NCI-H2196 treated with DMSO at 0.1 percent for 48 hours (cell line): ENCODE measurements at regions not wholly inside any gene's neighbourhood (a gene's known extent, or its start where the extent isn't known, plus 50 kb on each side); places are given as distances from the start of the nearest gene placed in this dataset.

ENCODE experiments used
- DNase-seq: peaks from one replicate; lab custom pipeline; 2025; ENCODE audit not compliant: unreplicated experiment; lab: John Stamatoyannopoulos, UW

DNA sequence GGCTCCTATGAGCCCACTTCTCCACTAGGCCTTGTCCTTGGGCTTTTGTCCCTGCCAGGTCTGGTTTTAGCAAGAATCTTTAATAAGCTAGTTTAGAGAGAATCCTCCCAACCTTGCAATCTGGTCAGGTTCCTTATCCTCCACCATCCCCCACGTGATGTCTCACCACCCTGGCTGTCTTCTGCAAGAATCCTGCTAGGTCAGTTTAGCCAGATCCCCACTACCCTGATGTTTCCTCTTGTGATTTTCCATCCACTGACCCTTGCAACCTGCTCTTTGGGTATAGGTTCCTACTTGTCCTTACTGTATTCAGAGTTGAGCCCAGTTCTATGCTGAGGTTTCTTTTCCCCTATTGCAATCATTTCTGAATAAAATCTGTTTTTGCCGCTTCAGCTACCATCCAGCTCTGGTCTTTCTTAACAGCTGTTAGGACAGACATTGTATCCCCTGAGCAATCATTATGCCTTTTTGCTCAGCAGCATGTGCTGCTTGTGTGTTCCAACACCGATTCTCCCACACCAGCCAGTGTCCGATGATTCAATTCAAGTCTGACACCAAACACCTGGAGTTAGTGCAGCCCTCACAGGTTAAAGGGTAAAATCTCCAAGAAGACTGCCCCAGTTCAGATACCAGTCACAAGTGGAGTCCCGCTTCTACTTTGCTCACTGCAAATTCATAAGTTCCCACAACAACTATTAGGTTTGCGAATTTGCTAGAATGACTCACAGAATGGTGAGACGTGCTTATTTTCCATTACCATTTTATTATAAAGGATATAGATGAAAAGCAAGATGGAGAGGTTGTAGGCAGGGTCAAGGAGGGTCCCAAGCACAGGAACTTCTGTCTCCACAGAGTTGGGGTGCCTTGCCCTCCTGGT is 62.2 kb upstream of the ADCY1 start:
- no peak for DNase-seq

GRCh38 chr7:45514944-45515343 is 59.2 kb upstream of the ADCY1 start:
- DNase-seq, result no peak

DNA sequence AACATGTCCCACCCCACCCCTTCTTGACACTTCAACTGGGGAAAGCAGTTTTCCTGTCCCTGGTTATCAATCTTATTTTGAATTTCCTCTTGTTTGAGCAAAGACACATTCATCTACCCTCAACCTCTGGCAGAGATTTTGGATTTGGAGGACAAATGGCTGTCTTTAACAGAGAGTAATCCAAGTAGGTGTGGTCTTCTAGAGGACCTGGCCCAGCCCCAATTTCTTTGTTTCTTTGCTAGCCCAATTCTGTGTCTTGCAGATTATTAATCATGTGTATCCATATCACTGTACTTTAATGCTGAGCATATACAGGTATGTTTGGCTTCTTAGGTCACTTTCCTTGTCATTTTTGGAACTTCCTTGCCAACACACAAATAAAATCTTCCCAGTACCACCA is 58.8 kb upstream of the ADCY1 start:
- DNase-seq, result no peak
